ENCODE measurements at regions not wholly inside any gene's neighbourhood (a gene's known extent, or its start where the extent isn't known, plus 50 kb on each side); places are given as distances from the start of the nearest gene placed in this dataset.

DNA sequence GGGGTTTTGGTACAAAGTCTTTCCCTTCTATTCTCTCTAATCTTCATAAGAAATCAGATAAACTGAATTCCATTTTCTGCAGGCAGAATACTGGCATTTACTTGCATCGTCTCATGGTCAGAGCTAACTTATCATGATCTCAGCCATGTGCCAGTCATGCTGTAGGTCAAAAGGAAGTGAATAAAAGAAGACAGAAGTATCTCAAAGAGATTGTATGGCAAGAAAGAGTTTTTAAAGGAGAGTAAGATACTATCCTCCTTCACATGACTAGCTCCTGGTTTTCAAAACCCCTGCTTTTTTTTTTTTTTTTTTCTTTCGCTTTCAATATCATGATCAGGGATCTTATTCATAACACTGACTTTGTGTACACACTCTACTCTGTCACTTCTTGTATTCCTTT, 398.3 kb downstream of the C6orf118 start:
- DNase-seq, result no peak

DNA sequence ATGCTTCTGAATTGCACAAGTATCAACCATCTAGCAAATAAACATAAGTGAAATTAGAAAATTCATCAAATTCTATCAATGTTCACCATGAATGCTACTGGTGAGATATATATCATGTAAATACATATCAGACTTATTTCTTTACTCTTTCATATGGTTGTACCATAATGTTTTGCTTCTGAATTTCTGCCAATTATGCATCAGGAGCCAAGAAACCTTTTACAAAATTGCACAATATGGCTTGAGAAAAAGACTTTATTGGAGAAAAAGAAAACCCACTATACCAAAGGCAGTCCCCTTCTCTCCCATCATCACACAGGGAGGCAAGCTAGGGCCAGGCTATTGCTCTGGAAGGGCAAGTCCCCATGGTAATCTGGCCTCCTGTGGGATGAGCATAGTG, 402.6 kb downstream of the C6orf118 start:
- DNase-seq, result no peak

DNA sequence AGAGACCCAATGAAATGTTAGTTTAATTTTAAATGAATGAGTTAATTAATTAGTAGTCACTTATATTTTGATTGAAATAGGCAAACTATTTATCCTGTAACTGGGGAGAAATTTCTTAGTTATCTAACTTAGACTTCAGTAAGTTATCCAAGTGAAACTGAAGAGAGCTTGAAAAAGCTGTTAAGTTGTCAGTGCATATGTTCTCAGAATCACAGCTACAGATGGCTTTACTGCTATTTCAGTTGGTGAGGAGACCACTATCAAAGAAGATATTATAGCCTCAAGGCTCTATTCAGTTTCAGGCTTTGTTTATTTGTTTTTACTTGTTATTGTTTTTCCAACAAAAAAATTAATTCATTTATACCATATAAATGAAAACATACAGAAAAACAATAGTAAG, 404.1 kb downstream of the C6orf118 start:
- no peak for DNase-seq

- no peak for DNase-seq
These were observed 411.0 kb downstream of the C6orf118 start for GRCh38 chr6:164898412-164898811.

DNA sequence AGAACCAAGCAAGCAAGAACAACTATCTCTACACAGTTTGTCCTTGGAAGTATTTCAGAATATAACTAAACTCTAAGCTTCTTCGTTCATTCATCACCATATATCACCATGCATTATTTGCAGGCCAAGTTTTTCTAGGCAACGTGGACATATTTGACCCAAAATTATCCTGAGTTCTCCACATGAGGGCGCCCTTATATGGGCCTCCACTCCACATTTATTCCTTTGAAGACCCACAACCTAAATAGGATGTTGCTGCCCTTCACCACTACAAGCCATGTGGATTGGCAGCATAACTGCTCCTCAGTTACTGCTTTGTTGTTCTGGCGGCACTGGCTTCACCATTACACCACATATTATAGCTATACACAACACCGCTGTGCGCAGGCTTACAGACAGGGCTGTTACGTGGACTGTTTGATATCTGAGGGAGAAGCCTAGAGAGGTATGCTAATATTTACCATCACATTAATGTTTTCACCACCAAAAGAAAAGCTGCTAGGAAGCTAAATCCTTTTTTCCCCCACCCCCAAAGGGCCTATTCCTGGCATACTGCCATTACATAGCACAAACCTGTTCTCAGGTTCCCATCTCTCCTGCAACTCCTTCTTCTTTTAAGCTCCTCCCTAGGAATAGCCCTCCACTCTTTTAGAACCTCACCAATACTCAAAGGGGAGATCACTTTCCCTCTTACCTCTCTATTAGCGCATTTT, 411.7 kb downstream of the C6orf118 start:
- DNase-seq, result no peak

DNA sequence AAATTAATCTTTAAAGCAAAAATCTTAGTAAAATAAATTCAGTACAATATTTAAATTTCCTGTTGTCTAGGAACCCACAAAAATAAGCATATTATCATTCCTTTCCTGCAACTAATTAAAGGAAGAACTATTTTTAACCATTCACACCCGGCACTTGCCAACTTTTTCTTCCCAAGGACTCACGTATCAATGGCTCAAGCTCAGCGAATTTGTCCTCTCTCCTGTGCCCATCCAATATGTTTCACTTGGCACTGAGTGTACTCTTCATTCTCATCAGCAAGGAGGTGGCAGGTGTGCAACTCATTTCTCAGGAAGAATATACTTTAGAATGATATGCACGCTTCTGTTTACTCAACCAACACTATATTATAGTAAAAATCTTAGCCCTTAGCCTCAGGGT, 419.4 kb downstream of the C6orf118 start:
- no peak for DNase-seq

GRCh38 chr6:164887660-164888059, 421.7 kb downstream of the C6orf118 start:
- DNase-seq, result no peak

DNA sequence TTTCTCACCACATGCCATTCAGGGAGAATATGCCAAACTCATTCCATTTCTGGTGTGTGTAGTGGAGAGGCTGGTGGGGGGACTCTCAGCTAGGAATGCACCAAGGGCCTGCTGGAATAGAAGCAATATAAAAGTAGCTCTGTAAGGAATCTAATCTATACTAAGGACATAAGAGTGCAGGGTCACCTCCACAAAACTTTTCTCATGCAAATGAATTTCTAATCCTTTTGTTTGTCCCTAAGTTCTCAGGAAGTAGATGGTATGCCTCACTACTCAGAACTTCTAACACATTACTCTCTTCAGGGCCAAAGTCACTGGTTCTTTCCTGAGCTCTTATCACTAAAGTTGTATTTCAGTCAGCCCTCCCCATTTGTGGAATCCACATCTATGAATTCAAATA, 427.2 kb downstream of the C6orf118 start:
- DNase-seq, result no peak

DNA sequence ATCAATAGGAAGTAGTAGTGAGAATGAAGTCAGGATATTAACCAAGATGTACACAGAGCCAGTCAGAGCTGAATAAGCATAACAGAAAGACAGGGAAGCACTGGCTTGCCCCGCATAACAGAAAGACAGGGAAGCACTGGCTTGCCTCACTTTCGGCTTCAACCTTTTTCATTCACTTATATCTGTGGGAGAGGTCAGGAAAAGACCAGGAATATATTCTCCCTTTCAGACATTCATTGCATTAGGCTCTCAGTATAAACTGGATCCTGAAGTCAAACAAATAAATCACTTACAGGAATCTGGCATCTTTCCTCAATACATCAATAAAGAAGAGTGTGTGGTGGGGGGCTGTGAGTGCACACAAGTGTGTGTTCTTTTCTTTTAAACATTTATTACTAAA, 437.6 kb downstream of the C6orf118 start:
- no peak for DNase-seq

DNA sequence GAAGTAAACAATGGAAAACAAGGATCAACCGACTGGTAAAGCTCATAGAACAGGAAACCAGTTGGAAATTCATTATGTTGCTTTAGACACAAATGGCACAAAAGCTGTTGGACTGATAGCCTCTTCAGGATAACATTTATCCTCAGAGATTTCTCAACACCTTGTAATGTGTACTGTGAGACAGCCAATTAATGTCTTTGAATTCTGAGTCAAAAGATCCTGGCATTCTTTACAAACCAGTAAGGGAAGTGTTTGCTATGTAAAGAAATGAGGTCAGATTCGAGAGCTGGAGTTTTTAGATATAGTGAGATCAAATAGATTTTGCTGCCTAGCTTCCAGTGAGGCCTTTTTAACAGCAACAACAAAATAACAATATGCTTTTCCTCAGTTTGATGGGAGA, 439.2 kb downstream of the C6orf118 start:
- no peak for DNase-seq

DNA sequence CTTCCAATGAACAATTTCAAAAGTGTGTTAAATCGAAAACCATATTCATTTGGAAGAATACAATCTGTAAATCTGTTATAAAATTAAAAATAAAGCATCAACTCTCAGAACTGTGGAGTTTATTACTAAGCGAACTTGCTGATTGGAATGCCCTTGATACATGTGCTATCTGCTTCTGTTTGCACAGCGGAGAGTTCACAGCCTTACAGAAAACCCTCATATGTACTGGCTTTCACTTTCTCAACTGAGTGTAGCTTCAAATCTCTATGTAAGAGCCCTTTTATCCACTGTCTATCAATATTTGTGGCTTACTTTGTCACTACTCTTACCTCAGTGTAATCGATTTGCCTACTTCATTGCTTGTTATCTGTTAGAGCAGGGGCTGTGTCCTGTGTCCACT, 447.4 kb downstream of the C6orf118 start:
- no peak for DNase-seq

GRCh38 chr6:164859816-164860215, 449.6 kb downstream of the C6orf118 start:
- DNase-seq, result no peak

- DNase-seq, result no peak
These were observed 453.3 kb downstream of the C6orf118 start for GRCh38 chr6:164856138-164856537.

DNA sequence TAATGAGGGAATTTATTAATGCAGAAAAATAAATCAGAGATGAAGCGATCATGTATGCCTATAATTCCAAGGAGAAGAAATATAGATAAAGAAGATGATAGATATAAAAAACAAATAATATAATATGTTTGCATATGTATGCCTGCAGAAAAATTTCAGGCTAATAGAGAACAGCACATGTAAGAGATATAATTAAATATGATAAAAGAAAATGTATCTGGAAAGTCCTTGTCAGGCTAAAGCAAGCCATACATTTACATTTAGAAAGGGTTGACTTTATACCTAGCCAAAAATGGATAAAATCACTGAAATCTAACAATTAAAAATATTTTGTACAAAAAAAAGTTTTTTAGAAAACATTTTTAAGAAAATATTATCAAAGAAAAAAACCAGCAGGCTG, 454.1 kb downstream of the C6orf118 start:
- no peak for DNase-seq

- no peak for DNase-seq
These were observed 454.9 kb downstream of the C6orf118 start for GRCh38 chr6:164854526-164854925.

- no peak for DNase-seq
These were observed 463.6 kb downstream of the C6orf118 start for GRCh38 chr6:164845773-164846172.

DNA sequence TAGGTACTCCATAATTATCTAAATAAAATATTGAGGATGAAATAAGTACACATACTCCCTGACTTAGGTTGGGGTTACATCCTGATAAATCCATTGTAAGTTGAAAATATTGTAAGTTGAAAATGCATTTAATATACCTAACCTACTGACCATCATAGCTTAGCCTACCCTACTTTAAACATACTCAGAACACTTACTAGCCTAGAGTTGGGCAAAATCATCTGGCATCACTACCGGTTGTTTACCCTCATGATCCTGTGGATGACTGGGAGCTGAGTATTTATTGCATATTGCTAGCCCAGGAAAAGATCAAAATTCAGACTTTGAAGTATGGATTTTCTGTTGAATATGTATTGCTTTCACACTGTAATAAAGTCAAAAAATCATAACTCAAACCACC, 467.3 kb downstream of the C6orf118 start:
- no peak for DNase-seq

- DNase-seq, result no peak
These were observed 471.3 kb downstream of the C6orf118 start for GRCh38 chr6:164838068-164838615.

- no peak for DNase-seq
These were observed 472.9 kb downstream of the C6orf118 start for GRCh38 chr6:164836486-164836885.

GRCh38 chr6:164832410-164832809, 477.0 kb downstream of the C6orf118 start:
- no peak for DNase-seq

DNA sequence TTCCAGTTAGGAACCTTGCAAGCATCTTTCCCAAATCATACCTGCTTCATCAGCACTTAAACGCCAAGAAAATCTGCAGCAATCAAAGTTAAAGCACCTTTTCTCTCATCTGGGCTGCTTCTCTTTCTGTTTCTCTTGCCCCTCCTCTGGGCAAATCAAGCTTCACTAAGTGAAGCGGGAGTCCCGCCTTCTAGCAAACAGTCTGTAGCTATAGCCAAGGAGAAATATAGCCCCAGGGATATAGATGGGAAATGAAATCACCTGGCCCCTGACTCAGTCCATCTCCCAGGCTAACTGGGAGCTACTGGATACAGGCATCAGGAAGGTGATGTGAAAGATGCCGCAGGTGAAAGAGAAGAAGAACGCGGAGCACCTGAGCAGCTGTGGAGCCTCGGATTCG, 481.9 kb downstream of the C6orf118 start:
- no peak for DNase-seq

GRCh38 chr6:164826831-164827468, 482.5 kb downstream of the C6orf118 start:
- no peak for DNase-seq

DNA sequence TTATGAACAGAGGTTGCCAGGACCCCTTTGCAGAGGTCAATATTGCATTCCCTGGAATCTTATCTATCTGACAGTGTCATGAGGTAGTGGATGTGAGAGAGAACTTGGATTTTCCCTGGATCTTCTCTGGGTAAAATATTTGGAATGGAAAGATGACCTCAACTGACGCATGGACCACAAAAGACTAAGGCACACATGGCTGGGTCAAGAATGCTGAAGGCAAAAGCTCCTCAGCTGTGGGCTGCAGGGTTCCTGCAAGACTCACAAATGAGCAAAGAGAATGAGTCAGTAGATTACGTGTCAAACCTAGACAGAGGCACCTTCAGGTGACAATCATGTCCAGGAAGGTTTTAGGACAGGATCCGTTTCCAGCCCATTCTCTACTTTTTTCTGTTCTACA, 484.0 kb downstream of the C6orf118 start:
- no peak for DNase-seq

GRCh38 chr6:164817662-164818061, 491.7 kb downstream of the C6orf118 start:
- DNase-seq, result no peak

- DNase-seq, result no peak
These were observed 496.7 kb downstream of the C6orf118 start for GRCh38 chr6:164812706-164813105.
